ENCODE measurements at regions not wholly inside any gene's neighbourhood (a gene's known extent, or its start where the extent isn't known, plus 50 kb on each side); places are given as distances from the start of the nearest gene placed in this dataset.

DNA sequence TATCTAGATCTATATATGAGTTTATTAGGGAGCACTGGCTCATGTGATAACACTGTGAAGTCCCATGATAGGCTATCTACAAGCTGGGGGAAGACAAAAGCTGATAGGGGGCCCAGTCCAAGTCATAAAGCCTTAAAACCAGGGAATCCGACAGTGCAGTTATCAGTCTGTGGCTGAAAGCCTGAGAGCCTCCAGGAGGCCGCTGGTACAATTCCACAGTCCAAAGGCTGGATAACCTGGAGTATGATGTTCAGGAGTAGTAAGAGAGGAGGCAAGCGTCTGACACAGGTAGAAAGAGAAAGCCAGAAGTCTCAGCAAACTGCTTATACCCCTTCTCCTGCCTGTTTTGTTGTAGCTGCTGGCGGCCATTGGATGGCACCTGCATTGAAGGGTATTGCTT is 177.6 kb upstream of the SPRY1 start:
- TF ChIP-seq EP300 (IDR thresholded peaks at IDR 0.05) (no peak), CTCF (IDR thresholded peaks at IDR 0.05) (no peak), POLR2A (IDR thresholded peaks at IDR 0.05; ENCODE audit: low read depth) (no peak), POLR2AphosphoS5 (IDR thresholded peaks at IDR 0.05) (no peak)

Data from esophagus muscularis mucosa (tissue), 4 donors.